Nephron (organoid): ENCODE measurements at regions not wholly inside any gene's neighbourhood (a gene's known extent, or its start where the extent isn't known, plus 50 kb on each side); places are given as distances from the start of the nearest gene placed in this dataset.
A peak's percentile ranks its signal among the peaks of the same experiment; 100 is the strongest.

Experiments used
- H3K27ac Mint-ChIP-seq, 3 experiments: 2 replicates each; pipeline ENCODE4 v1.8.0; 2020; ENCODE audit warnings: mixed read lengths in 3 of 3, mild to moderate bottlenecking in 2 of 3, moderate library complexity in 1 of 3
- H3K27me3 Mint-ChIP-seq: 2 replicates; pipeline ENCODE4 v1.8.0; 2021; ENCODE audit warnings: low read depth, mild to moderate bottlenecking, moderate library complexity, mixed read lengths
- H3K36me3 Mint-ChIP-seq: 2 replicates; pipeline ENCODE4 v1.8.0; 2020; ENCODE audit warnings: low read depth, mixed read lengths
- H3K4me1 Mint-ChIP-seq: 2 replicates; pipeline ENCODE4 v1.8.0; 2020; ENCODE audit warnings: mixed read lengths
- H3K4me3 Mint-ChIP-seq, 3 experiments: 2 replicates each; pipeline ENCODE4 v1.8.0; 2020; ENCODE audit warnings: mild to moderate bottlenecking in 3 of 3, mixed read lengths in 3 of 3, moderate library complexity in 2 of 3
- H3K9me3 Mint-ChIP-seq: 2 replicates; pipeline ENCODE4 v1.8.0; 2020; ENCODE audit warnings: mixed read lengths
- CTCF ChIP-seq, 3 experiments: fragments of 200-600 bp; sonication (generic); IDR thresholded peaks; one replicate each; pipeline ENCODE4 v1.5.0; 2021; ENCODE audit warnings: antibody characterized with exemption in 3 of 3; ENCODE audit not compliant: unreplicated experiment in 3 of 3

GRCh38 chr5:173501922-173502321 lies 114.5 kb downstream of the BOD1 start:
- Mint-ChIP-seq H3K4me1 (peaks cover 27% of the 10 kb centered on the region), H3K27me3 (peaks cover 9% of the 10 kb centered on the region), H3K9me3 (peaks cover 2% of the 10 kb centered on the region), H3K4me3 (no peak overlapping the region), H3K36me3 (no peaks in the 10 kb centered on the region), H3K27ac (no peak overlapping the region)
- TF ChIP-seq CTCF (IDR thresholded peaks at IDR 0.05; ENCODE audit: unreplicated experiment in 3 of 3), result no peak

GRCh38 chr5:173501271-173501670 lies 115.2 kb downstream of the BOD1 start:
- peaks cover 12% of the 10 kb centered on the region for H3K27me3 Mint-ChIP-seq
- H3K9me3 Mint-ChIP-seq, result no peaks in the 10 kb centered on the region
- H3K4me3 Mint-ChIP-seq, result no peak overlapping the region
- H3K27ac Mint-ChIP-seq, result no peak overlapping the region
- H3K36me3 Mint-ChIP-seq, result no peaks in the 10 kb centered on the region
- TF ChIP-seq CTCF (IDR thresholded peaks at IDR 0.05; ENCODE audit: unreplicated experiment in 3 of 3), result no peak
- H3K4me1 Mint-ChIP-seq, result peaks cover 33% of the 10 kb centered on the region

- Mint-ChIP-seq H3K4me3 (no peak overlapping the region), H3K9me3 (no peaks in the 10 kb centered on the region), H3K4me1 (peaks cover 44% of the 10 kb centered on the region)
These were observed 116.3 kb downstream of the BOD1 start for GRCh38 chr5:173500213-173500560.

GRCh38 chr5:173499471-173500212 lies 116.8 kb downstream of the BOD1 start:
- H3K4me3 Mint-ChIP-seq, result no peak overlapping the region
- no peaks in the 10 kb centered on the region for H3K9me3 Mint-ChIP-seq
- peaks cover 48% of the 10 kb centered on the region for H3K4me1 Mint-ChIP-seq
- TF ChIP-seq CTCF (IDR thresholded peaks at IDR 0.05; ENCODE audit: unreplicated experiment in 3 of 3), result no peak
- H3K27ac Mint-ChIP-seq, result no peak overlapping the region
- peaks cover 12% of the 10 kb centered on the region for H3K27me3 Mint-ChIP-seq
- H3K36me3 Mint-ChIP-seq, result no peaks in the 10 kb centered on the region

More at GRCh38 chr5:173500213-173500560, 116.3 kb downstream of the BOD1 start:
- Mint-ChIP-seq H3K27ac (no peak overlapping the region), H3K36me3 (no peaks in the 10 kb centered on the region), H3K27me3 (peaks cover 12% of the 10 kb centered on the region)
- TF ChIP-seq CTCF (IDR thresholded peaks at IDR 0.05; ENCODE audit: unreplicated experiment in 3 of 3), result no peak

- Mint-ChIP-seq H3K27me3 (peaks cover 12% of the 10 kb centered on the region), H3K4me3 (peak overlapping the region in 1 of 3 experiments; percentile 65), H3K27ac (peak overlapping the region; percentile 39 to 64 (median 48)), H3K9me3 (no peaks in the 10 kb centered on the region), H3K4me1 (peaks cover 52% of the 10 kb centered on the region), H3K36me3 (no peaks in the 10 kb centered on the region)
- no peak for TF ChIP-seq CTCF (IDR thresholded peaks at IDR 0.05; ENCODE audit: unreplicated experiment in 3 of 3)
These were observed 117.5 kb downstream of the BOD1 start for GRCh38 chr5:173498739-173499470.
